ENCODE measurements at regions not wholly inside any gene's neighbourhood (a gene's known extent, or its start where the extent isn't known, plus 50 kb on each side); places are given as distances from the start of the nearest gene placed in this dataset.

GRCh38 chr7:33832271-33832721 is 73.0 kb upstream of the BMPER start:
- TF ChIP-seq BHLHE40 (IDR thresholded peaks at IDR 0.05; ENCODE audit: borderline replicate concordance) (no peak), SP1 (IDR thresholded peaks at IDR 0.05) (no peak), HDGF (IDR thresholded peaks at IDR 0.05; ENCODE audit: borderline replicate concordance) (no peak), ARNT (IDR thresholded peaks at IDR 0.05) (no peak), FOXM1 (IDR thresholded peaks at IDR 0.05; ENCODE audit: borderline replicate concordance) (no peak), PKNOX1 (IDR thresholded peaks at IDR 0.05) (no peak), FOXK2 (IDR thresholded peaks at IDR 0.05) (no peak), SUZ12 (IDR thresholded peaks at IDR 0.05) (no peak), TARDBP (IDR thresholded peaks at IDR 0.05) (no peak), NFRKB (IDR thresholded peaks at IDR 0.05) (no peak), CTBP1 (IDR thresholded peaks at IDR 0.05; ENCODE audit: borderline replicate concordance) (no peak), ELF4 (IDR thresholded peaks at IDR 0.05) (no peak)
